HG03280 (cell line): ENCODE measurements at regions not wholly inside any gene's neighbourhood (a gene's known extent, or its start where the extent isn't known, plus 50 kb on each side); places are given as distances from the start of the nearest gene placed in this dataset.
"Not testable (repeated sequence)": the region's sequence is repeated elsewhere in the genome, so short reads cannot be mapped to it uniquely, and the experiment has no call there.

Source experiments
- ATAC-seq: cut with Tn5 transposase; IDR thresholded peaks from one replicate; pipeline ENCODE4 v1.9.1; 2021; ENCODE audit warnings: mild to moderate bottlenecking, moderate library complexity; ENCODE audit not compliant: unreplicated experiment

DNA sequence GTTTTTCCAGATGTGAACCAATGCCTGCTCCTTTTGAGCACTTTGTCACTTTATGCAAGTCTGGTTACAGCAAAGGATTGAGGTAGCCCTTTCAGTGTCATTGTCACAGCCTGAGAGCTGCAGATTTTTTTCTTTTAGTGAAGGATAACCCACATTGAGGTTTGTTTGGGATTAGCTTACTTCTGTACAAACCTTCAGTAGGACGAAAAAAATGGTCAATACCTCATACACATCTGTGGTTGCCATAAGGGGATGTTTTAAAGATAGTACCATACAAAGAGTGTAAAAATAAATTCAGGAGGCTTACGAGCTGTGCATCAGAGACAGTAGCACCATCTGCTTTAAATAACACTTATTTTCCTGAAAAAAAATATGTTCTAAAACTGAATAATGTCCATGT is 566.0 kb downstream of the AJAP1 start:
- no peak for ATAC-seq

- ATAC-seq, result no peak
Observed at GRCh38 chr1:5200006-5200405, 545.6 kb downstream of the AJAP1 start.

- ATAC-seq, result no peak
Observed at GRCh38 chr1:5198328-5198727, 543.9 kb downstream of the AJAP1 start.

- ATAC-seq, result no peak
Observed at GRCh38 chr1:5191470-5191869, 537.1 kb downstream of the AJAP1 start.

DNA sequence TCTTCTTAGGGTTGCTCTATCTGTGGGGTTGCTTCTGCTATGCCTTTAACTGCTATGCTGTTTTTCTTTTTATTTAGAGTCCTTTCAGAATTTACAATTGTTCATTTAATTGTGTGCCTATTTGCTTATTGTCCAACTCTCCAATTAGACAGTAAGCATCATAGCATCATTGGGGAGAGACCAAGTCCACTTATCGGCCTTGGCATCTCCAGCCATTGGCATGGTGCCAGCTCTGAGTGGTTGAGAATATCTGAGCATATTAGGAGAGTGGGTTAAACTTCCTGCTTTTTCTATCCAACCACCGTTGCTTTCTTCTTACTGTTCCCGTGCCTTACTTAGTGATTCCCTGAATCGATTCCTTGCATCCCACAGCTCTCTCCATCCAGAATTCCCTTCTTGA is 535.0 kb downstream of the AJAP1 start:
- no peak for ATAC-seq

DNA sequence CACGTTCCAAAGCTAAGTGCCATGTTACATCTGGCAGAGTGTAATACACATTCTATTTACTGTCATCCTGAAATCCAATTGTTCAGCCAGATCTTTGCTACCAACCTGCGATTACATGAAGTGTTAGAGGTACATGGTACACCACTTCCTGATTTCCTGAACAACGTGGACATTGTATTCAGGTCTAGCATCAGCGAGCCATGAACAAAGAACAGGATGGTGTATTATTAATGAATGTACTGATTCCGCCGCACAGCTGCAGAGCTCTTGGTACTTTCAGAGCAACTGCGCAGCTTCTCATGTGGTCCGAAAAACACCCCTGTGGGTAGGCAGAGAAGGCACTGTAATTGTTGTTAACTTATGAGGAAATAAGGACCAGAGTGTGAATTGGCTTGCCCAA is 511.4 kb downstream of the AJAP1 start:
- no peak for ATAC-seq

DNA sequence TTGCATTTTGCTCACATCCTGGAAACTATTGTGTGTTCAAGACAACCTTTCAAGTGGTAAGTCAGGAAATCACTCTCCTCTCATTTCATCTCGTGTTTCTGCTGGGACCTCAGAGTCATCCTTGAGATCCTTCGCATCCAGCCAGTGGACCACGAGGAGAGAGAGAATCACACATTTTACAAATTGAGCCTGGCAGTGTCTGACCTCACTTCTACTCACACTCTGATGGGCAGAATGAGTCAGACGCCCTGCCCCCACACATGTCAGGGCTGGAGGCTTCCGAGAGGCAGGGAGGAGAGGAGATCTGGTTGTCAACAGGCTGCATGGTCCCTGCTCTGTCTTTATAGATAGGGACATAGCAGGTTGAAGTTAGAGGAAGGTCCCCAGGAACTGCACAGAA is 509.7 kb downstream of the AJAP1 start:
- no peak for ATAC-seq

GRCh38 chr1:5161372-5161771 is 507.0 kb downstream of the AJAP1 start:
- no peak for ATAC-seq

DNA sequence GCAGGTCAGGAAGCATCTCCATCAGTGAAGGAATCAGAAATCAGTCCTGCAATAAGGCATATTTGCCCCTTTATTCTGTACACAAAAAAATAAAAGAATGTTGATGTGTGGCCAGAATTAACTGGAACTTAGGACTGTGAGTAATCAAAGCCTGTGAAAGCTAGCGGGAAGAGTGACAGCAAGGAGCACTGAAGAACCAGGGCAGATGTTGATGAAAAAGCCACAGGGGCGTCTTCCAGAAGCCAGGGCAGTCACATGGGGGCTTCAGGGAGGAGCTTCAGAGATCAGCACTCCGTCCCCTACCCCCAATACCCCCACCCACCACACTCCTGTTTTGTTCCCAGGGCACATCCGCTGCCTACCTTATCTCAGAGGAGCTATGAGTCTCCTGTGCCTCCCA is 502.8 kb downstream of the AJAP1 start:
- ATAC-seq, result no peak

GRCh38 chr1:5156416-5157120 is 502.2 kb downstream of the AJAP1 start:
- no peak for ATAC-seq

GRCh38 chr1:5151511-5151910 is 497.1 kb downstream of the AJAP1 start:
- no peak for ATAC-seq

DNA sequence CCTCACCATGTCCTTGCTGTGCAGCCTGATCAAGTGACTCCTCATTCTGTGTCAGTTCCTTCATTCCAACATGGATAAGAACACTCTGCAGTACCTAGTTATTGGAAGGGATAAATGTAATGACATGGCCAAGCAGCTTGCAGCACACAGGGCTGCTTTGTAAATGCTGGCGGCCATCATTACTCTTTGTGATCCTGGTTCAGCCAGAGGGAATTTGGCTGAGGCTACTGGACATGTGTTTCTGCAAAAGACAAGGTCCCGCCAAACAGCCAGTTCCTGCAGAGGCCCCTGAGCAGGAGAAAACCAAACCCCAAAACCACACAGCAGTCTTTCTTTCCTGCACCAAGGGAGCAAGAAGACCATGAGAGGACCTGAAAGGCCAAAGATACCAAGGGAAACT is 495.8 kb downstream of the AJAP1 start:
- no peak for ATAC-seq

DNA sequence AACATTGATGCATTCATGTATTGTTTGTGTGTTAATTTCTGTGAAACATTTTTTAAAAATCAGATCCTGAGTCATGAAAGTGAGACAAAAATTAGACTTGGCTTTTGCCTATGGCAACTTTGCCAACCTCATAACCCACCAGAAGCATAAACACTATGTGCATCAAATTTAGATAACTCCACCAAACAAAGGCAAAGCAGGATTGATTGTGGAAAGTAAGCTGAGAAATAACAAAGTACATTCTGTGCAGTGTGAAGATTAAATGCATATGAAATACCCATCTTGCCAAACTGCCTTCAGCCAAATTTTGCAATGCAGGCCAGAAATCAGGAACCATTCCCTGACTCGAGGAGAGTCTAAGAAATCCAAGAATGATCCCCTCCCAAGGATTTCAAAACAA is 493.4 kb downstream of the AJAP1 start:
- no peak for ATAC-seq

DNA sequence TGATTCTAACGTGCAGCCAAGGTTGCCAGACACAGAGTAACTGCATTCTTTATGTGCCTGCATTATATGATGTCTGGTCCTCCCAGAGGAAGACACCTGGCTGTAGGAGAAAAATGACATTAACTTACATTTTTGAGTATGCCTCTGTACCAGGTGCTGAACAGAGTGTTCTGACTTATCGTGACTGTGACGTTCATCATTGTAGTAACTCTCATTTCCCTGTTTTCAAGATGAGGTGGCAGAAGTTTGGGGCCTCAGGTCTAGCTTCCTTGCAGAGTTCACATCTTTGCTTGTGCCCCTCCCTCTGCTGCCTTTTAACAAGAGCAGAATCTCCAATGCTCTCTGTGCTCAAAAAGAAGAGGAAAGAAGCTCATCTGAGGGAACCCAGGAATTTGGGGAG is 488.0 kb downstream of the AJAP1 start:
- ATAC-seq, result no peak

DNA sequence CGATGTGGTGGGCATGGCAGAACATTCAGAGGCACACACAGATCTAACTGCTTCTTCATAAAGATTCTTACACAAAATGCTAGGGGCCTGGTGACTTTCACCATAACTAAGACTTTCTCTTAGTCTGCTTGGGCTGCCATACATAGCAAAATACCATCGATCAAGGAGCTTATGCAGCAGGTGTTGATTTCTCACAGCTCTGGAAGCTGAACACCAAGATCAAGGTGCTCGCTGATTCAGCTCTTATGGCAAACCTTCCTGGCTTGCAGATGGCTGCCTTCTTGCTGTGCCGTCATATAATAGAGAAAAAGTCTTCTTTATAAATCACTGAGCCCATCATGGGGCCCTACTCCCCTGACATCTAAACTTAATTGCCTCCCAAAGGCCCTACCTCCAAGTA is 487.3 kb downstream of the AJAP1 start:
- ATAC-seq, result no peak

DNA sequence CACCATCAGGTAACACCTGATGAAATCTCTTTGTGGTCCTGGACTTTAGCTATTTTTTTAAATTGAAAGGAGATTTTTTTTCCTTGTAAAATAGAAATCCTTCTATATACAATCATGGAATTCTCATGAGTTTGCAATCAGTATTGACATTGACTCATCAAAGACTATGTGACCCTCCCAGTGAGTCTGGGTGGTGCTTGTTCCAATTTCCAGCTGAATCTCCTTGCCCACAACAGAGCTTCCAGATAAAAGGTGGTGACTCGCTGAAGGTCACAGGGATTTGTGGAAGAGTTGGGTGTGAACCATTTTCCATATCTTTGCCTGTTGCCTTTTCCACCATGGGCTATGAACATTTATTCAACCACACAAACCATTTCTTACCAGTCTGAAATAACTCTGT is 486.6 kb downstream of the AJAP1 start:
- no peak for ATAC-seq

GRCh38 chr1:5140136-5140535 is 485.7 kb downstream of the AJAP1 start:
- ATAC-seq, result no peak

DNA sequence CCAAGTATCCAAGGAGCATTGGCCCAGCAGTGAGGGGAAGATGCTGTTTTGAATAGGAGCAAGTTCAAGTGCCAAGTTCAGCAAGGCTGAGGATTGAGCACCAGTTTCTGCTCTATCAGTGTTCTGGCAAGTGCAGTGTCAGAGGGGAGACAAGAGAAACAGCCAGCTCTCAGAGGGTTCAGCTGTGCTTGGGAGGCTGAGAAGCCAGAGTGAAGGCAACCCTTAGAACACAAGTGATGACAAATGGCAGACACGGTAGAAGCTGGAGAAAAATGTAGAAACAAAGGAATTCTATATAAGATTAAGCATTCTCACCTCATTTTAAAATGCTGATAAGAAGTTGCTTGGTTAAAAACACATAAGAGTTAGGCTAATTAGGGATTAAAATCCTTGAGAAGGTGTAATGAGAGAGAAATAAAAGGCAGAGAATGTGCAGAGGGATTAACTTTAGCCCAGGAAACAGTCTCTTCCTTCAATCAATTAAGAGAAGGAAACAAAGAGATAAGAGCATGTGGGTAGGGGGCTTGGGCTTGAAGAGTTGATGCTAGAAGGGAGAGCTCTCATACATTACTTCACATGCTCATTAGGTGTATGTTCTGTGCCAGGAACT is 475.4 kb downstream of the AJAP1 start:
- no peak for ATAC-seq

- no peak for ATAC-seq
Observed at GRCh38 chr1:5125208-5125607, 470.8 kb downstream of the AJAP1 start.

DNA sequence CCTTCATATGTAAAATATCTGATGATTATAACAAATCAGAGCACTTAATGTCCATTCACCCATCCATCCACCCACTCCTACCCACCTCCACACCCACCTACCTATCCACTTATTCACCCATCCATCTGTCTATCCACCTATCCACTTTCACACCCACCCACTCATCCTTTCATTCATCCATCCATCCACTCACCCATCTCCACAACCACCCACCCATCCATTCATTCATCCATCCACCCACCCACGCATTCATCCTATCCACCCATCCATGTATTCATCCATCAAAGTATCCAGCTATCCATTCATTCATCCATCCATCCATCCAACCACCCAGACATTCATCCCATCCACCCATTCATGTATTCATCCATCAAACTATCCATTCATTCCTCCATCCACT is 466.1 kb downstream of the AJAP1 start:
- no peak for ATAC-seq

DNA sequence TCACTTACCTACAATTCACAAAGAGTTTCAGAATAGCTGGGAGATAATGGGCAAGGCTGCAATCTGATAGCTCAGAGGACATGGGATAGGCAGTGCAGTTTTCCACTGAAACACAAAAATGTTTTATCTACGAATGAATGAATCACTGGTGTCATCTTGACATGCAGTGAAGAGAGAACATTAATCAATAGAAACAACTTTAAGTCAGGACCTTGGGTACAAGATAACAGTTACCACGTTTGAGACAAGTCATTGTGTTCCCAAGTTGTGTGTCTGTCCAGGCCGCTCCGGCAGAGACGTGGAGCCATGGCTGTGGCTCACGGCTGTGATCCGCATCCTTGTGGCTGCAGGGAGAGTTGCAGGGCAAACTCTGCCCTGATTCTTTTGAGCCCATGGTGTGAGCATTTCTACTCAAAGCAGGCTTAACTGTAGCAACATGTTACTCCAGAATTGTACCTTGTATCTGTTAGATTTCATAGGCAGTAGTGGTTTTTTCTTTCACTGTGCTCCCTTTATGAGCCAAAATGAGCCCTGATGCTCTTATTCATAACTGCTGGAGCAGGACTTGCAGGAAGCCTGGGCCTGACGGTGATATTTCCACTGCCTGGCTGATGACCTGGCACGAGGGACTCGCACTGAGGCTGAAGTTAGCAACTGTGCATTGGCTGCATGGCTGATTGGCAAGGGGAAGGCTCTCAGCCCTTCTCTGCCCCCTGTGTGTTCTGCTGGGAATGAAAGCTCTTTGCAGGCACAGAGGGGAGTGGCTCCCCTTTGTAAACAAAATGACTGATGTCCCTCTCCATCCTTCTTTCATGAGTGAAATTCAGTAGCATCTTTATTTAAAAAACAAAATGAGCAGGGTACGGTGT is 465.2 kb downstream of the AJAP1 start:
- no peak for ATAC-seq

GRCh38 chr1:5118771-5119170 is 464.4 kb downstream of the AJAP1 start:
- ATAC-seq, result not testable (repeated sequence)
